Non-pigmented ciliary epithelial cell (primary cell): ENCODE measurements at regions not wholly inside any gene's neighbourhood (a gene's known extent, or its start where the extent isn't known, plus 50 kb on each side); places are given as distances from the start of the nearest gene placed in this dataset.
"Not testable (repeated sequence)": the region's sequence is repeated elsewhere in the genome, so short reads cannot be mapped to it uniquely, and the experiment has no call there.

Source experiments
- DNase-seq: peaks from one replicate; pipeline ENCODE4 v3.0.0-alpha.2; 2010; ENCODE audit warnings: low read depth

DNA sequence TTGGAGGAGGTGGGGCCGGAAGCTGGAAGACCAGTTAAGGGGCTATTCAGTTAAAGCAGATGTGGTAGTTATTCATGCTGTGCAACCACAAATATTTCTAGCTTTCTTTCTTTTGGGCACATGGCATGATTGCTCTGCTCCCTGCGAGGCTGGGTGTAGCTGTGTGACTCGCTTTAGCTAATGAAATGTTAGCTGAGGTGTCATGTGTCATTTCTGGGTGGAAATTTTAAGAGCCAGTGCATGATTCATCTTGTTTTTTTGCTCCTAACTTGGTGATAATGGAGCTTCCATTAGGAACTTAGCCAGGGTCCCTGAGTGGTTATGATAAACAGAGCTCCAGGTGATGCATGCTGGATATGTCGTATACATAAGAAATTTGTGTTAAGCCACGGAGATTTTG, 300.6 kb downstream of the SATB1 start:
- no peak for DNase-seq

DNA sequence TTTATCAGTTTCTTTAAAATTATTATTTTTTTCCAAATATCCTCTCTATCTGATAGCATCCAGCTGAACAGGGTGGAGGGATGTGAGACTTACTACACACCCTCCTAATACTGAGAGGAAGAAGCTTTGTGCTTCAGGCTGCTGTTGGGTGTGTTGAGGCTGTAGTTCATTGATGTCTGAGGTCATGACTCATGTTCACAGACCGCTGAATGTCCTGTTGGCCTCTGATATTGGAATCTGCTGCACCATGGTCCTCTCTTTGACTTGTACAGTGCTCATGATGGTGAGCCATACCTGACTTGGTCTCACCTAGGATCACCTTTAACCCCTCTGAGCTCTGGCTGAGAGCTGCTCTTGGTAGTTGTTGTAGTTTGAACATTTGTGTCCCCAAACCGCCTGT, 302.9 kb downstream of the SATB1 start:
- DNase-seq = no peak

DNA sequence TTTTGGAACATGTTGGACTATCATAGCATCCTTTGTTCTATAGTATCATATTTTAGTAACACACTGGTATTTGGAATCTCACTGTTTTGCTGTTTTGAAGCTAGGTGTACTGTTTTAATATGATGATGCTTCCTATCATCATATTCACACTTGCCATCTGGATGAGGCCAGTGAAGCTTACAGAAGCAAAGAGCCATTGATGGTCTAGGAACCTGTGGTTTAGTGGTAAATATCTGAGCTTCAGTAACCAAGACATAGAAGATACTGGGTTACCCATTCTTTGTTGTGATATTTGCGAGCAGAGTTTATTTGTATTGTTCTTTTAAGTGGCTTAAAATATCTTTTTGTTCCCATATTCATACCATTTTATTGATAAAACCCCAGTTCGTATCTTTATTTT, 304.1 kb downstream of the SATB1 start:
- DNase-seq = no peak

DNA sequence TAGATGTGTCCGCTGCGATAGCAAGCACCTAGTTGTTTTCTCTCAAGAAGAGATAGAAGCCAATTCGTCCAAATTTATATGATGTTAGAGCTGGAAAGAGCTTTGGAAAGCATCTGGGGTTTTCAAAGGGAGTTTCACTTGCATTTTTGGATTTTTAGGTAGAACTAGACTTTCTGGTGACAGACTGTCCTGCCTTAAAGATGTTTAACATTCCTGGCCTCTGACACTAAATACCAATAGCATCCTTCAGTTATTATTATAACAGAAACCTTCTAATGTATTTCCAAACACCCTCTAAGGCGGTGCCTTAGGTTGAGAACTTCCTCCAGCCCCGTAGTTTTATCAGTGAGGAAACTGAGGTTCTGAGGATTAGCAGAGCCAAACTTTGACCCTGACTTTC, 305.3 kb downstream of the SATB1 start:
- no peak for DNase-seq

DNA sequence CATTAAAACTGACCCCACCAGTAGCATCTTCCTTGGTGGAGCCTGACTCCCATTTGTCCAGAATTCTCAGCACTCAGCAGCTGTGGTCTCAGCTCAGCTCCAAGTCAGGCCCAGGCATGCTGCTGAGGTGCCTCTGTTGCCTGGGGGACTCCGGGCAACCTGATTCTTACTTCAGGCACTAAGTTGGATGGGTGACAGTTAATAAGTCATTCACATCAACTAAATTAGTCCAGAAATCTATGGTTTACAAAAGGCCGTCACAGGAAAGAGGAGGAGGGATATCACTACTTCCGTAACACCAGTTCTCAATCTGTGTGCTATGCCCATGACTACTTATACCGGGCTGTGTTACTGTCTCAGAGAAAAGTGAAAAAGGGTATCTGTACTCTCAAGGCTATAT, 310.2 kb downstream of the SATB1 start:
- no peak for DNase-seq

DNA sequence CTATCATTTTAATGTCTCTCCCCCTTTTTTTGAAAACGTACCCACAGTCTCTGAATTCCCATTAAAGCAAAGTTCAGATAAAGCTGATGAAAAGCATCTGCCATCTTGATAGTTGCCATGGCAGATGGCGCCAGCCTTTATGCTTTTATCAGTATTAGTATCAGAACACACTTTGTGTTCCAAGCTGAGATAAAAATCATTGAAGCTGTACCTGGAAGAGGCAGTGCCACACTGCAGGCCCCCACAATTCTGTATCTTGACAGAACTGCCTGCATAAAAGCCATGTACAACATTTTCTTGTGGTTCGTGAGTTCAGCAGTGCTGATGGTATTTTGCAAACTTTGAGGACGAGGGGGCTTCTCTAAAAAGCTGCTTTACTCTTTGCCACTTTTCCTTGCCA, 311.7 kb downstream of the SATB1 start:
- no peak for DNase-seq

DNA sequence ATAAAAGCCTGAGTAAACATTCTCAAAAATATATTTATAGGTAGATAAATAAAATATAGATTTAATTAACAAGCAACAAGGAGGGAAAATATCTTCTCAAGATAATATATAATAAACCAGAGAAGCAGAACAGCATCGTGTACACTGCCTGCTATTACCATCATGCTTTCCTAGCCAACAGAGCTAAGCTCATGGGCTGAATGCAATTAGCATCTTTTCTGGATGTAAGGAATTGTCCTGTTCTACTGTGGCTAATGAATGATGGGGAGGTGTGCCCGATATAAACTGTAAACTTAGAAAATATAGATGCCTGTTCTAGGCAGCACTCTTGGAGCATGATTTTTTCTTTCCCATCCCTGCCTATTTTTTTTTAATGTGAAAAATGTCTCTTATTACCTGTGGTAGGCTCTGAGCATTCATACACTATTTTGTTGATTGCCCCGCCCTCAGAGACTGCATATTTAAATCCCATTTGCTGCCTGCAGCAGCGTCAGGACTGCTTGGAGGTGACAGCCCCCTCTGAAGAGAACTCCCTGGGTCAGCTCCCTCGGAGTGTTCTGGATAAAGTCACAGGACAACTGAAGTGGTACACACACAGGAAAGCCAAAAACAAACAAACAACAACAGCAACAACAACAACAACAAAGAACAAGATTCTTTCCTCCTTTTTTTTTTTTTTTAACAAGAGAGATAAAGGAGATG, 312.3 kb downstream of the SATB1 start:
- no peak for DNase-seq

DNA sequence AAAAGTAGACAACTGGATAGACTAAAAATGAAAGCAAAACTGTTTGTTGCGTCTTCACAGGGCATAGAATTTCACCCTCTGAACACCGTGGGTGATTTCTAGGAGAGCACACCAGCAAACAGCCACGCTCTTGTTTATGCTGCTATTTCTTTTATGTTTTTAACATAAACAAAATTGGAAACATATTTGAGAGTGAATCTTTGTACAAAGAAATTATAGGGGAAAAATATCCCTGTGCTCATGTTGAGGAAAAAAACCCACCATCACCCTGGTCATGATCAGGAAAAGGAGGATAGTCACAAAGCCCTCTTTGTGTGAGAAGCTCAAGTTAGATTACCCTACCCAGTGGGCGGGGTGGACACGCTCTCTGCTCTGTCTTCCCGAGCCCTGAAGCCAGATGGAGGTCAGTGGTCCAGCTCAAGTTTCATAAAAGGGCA, 313.3 kb downstream of the SATB1 start:
- DNase-seq = no peak

DNA sequence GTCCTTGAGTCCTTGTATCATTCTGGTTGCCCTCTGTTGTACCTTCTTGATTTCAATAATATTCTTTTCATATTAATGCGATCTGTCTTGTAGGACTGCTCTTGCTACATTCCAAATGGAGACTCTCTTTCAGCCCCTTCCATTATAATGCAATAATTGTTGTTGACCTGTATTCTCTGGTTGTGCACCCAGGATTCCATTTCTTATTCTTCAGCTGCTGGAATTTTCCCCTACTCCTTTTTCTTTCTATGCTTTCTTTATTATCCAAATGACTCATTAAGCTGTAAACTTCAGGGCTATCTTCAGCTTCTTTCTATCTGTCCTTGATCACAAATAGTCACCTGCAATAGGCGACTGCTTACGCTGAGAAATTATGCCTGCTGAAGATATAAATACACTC, 321.5 kb downstream of the SATB1 start:
- DNase-seq = no peak

DNA sequence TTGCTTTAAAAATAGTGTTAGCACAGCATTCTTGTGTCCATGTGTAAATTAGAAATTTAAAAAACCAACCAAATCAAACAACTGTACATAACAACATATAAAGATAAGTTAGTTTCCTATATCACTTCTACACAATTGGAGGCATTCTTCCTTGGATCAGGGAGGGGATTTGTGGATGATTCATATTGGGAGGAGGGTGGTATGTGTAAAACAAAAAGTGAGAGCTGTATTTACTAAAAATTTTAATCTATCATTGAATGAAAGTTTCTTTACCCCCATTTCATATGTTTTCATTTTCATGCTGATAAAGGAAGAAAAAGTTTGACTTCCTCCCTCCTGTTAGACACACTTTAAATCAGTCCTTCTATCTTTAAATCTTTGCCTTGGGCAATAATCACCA, 325.0 kb downstream of the SATB1 start:
- no peak for DNase-seq

DNA sequence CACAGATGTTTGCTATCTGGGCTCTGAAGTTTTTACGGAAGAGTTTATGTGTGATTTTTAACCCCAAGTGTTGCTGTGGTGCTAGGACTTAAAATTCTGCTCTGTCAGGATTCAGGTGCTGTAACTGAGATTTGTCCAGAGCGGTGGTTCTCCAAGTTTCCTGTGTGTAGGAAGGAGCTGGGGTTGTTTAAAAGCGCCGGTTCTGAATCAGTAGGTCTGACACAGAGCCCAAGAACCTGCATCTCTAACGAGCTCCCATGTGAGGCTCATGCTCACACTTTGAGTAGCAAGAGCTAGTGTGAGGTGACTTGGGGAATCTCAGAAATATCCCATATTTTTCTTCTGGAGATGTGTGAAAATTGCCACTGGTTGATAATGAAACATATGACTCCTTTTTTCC, 325.5 kb downstream of the SATB1 start:
- no peak for DNase-seq

DNA sequence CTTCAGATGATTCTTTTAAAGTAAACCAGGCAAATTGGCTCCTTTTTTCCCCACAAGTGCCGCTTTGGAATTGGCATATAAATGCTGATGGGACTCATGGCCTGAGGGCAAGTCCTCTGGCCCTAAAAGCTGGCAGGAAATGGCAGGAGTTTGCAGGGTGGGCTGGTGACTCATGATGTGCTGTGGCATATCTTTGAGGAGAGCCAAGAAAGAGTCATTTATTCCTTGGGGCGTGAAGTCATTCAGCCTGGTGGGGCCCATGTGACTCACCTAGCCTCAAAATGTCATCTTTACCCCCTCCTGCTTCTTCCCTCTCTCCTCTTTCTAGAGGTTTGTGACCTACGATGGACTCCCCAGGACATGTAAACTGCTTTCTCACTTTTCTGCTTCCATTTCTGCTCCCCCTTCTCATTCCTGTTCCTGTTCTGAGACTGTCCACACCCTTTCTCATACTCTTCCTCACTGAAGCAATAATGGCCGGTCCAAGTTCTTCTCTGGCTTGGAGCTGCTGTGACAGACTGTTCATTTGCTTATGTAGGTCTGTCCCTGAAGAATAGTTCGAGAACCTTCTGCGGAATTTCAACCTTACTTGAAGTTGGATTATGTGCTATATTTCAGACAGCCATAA, 326.1 kb downstream of the SATB1 start:
- DNase-seq = peak; percentile 45

DNA sequence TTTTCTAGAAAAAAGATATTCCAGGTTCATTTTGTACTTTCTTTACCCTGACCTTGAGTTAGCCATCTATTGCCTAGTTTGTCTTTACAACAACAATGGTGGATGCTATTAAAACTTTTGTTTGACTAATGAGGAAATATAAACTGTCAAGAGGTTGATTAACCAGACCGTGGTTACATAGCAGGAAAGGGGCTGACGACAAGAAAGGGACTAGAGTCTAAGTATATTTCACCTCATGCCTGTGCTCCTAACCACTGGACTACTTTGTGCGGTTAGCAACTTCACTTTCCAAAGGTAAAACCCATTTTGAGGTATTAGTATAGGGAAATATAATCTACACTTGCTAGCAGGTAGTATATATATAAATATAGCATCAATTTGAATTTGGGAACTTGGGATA, 327.1 kb downstream of the SATB1 start:
- no peak for DNase-seq

DNA sequence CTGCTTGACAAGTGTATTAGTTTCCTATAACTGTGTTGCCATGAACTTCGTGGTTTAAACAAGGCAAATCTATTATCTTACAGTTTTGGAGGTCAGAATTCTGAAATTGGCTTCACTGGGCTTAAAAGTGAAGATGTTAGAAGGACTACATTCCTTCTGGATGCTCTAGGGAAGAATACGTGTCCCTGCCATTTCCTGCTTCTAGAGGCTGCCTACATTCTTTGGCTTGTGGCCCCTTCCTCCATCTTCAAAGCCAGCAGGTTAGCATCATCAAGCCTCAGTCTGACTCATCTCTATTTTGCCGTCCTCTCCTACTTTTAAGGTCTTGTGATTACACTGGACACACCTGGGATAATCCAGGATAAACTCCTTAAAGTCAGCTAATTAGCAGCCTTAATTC, 327.7 kb downstream of the SATB1 start:
- no peak for DNase-seq

DNA sequence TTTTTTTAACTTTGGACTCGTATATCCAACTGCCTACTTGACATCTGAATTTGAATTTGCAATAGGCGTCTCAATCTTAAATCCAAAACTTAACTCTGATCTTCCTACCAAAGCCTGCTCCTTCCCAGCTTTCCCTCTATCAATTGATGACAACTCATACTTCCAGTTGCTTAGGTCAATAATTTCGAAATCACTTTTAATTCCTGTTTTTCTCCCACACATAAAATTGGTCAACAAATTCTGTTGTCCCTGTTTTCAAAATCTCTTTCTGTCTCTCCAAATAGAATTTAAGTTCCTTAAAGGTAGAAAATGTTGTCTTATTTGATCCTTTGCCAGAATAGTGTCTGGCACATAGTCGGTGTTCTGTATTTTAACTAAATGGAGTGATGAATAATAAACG, 332.4 kb downstream of the SATB1 start:
- DNase-seq = no peak

DNA sequence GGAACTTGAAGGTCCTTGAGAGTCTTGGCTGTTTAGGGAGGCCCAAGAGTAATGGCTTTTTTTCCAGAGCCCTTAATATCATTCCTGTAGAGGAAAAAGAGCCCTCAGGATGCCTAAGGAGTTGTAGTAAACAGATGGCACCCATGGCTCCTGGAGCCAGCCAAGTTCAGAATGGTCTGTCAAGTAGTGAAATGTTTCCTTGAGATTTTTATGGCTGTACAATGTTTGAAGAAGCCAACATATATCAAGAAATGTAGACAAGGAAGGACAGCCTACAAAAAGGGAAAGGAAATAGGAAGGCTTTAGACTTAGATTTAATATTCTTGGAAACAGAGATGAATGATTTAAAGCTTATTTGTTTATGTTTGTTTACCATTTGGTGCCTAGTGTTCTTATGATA, 334.8 kb downstream of the SATB1 start:
- DNase-seq = no peak

DNA sequence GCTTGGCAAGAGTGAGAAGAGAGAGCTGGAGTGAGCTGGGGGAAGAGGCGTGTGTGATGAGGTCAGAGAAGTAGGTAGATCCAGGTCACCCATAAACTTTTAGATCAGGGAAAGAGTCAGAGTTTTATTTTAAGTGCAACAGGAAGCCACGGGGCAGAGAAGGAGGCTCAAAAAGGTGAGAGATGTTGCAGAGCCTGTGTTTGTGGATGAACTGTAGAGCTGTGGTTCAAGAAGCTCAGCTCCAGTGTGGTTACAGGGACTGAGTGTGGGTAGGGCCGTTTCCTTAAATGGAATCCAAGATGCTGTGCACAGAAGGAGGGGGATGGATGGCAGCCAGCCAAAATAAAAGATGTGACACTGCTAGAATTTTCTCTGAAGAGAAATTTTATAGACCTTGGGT, 337.2 kb downstream of the SATB1 start:
- DNase-seq = no peak

DNA sequence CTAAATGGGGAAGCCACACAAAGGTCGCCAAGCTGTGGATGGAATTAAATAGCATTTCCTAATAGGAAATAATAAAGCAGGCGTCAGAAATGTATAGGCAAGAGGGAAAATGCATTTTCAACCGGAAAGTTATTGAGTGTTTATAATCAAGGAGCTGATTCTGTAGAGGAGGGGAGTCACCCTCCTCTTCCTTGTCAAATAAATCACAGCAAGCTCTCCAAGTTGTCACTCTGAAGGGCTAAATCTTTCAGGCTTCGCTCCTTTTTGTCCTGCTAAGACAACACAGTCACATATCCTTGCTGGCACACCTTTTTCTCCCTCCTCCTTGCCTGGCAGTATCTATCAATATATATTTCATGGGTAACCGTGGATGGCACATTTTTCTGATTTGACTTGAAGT, 338.4 kb downstream of the SATB1 start:
- no peak for DNase-seq

DNA sequence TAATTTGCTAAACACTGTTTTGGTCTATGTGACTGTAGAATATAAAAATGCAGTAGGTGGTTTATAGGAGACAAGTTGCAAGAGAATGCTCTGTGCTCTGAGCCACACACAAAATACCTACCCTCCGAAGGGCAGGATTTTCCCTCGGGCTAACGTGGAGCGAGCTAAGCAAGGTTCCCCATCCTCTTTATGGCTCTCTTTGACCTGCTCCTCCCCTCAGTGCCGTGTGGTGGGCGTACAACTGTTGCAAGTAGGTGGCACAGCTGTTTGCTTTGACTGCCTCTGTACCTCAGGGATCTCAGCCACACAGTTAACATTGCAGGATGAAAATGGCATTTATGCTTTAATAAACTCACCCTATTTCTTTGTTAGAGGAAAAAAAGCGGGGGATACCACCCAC, 339.1 kb downstream of the SATB1 start:
- DNase-seq = no peak

DNA sequence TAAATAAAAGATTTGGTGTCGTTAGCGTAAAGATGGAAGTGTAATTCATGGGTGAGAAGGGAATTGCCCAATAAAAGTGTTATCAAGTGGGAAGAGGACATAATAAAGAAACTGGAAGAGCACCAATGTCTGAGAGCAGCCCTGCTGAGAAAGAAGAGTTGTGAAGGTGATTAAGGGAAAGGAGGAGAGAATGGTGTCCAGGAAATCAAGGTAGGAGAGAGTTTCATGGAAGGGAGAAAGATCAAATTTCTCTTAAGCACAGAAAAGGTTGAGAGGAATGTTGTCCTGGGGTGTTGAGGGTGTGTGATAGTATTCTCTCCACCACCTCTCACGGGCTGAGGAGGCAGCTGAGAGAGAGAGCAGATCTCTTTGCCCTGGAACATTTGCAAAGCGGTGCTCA, 339.7 kb downstream of the SATB1 start:
- DNase-seq = no peak

DNA sequence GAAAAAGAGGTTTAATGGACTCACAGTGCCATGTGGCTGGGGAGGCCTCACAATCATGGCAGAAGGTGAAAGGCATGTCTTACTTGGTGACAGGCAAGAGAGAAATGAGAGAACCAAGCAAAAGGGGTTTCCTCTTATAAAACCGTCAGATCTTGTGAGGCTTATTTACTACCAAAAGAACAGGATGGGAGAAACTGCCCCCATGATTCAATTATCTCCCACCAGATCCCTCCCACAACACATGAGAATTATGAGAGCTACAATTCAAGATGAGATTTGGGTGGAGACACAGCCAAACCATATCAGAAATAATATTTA, 340.8 kb upstream of the TBC1D5 start:
- DNase-seq = not testable (repeated sequence)

DNA sequence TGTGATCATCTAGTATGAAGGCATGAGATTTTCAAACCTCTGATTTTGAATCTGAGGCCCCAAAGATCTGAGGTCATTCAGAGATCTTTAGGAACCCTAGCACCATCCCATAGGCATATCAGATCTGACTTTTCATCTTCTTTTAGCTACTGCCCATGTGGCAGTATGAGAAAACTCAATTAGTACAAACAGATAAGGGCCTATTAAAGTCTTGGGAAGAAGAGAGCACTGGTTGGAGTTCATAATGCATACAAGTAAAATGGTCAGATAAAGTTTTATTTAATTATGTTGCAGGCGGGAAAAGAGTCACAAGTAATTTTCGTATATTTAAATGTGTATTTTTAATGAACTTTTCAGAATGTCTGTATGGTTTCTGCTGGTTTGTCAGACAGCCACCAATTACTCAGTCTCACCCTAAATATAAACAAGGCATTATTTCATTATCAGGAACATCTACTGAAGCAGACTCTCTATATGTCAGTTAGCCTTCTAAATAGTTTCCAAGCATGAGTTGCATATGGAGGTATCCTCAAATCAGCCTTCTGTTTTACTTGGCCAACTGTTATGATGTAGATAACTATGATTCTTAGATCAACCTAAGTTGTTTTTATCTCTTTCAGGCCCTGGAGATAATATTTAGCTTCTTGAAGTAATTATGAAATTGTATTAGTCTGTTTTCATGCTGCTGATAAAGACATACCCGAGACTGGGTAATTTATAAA, 340.3 kb upstream of the TBC1D5 start:
- DNase-seq = no peak

DNA sequence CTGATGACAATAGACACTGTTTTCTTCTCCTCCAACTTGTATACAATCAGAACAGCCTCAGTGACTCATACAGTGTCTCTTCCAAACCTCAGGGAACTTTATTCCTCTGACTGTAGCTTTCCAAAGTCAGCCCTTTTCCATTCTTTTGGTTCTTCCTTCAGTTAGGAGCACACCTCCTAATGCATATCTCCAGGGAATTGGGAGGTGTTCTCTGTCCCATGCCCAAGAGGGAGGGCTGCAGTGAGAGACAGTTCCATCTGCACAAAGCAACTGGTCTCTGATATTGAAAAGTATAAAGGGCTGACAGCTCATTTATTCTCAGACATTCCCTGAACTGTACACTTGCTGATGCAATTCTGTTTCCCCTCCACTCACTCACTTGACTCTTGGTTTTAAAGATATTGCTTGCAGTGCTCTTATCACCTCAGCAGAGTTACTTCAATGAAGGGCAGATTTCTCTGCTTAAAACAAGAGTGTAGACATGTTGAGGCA, 337.8 kb upstream of the TBC1D5 start:
- DNase-seq = no peak

DNA sequence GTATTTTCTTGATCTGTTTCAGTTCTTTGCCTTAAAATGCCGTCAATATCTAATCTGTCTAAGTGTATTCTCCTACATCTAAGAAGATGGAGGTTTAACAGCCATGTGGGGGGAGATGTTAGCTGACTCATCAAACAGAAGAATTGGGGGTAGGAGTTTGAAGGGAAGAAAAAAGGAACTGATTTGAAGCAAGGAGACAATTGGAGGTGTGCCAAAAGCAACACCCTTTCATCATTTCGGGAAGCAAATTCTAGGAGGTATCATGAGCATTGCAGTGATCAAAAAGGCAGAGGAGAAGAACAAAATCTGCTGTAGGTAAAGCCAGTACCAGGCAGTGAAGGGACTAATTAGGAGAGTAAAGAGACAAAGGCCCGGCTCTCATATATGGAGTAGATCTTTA, 337.3 kb upstream of the TBC1D5 start:
- DNase-seq = no peak
